Neural cell (in vitro differentiated cells): ENCODE measurements at regions not wholly inside any gene's neighbourhood (a gene's known extent, or its start where the extent isn't known, plus 50 kb on each side); places are given as distances from the start of the nearest gene placed in this dataset.

Experiments used
- EP300 ChIP-seq: fragments of 450-650 bp; conservative IDR thresholded peaks from 2 replicates; pipeline ENCODE4 v1.6.1; 2014; ENCODE audit warnings: antibody characterized with exemption, mild to moderate bottlenecking, moderate library complexity; ENCODE audit not compliant: poor library complexity, severe bottlenecking
- EZH2 ChIP-seq: fragments of 200-600, 300-800 bp; shearing (Covaris generic), sonication (generic); IDR thresholded peaks from 2 replicates; pipeline ENCODE4 v1.6.1; 2014; ENCODE audit warnings: antibody characterized with exemption, low read length, borderline replicate concordance, mild to moderate bottlenecking; ENCODE audit not compliant: insufficient read depth, poor library complexity, severe bottlenecking
- POLR2AphosphoS5 ChIP-seq: IDR thresholded peaks from 2 replicates; pipeline ENCODE4 v1.6.1; 2012
- RAD21 ChIP-seq: fragments of 450-650 bp; conservative IDR thresholded peaks from 2 replicates; pipeline ENCODE4 v1.6.1; 2014; ENCODE audit warnings: antibody characterized with exemption, mild to moderate bottlenecking, moderate library complexity
- TF ChIP-seq, protein P1 (sequence below): fragments of 450-650 bp; IDR thresholded peaks from 2 replicates; pipeline ENCODE4 v1.5.1; 2014; ENCODE audit warnings: antibody characterized with exemption, mild to moderate bottlenecking, moderate library complexity; ENCODE audit not compliant: poor library complexity, severe bottlenecking

GRCh38 chr3:36212251-36212650 is 168.1 kb upstream of the STAC start:
- TF ChIP-seq RAD21 (no peak), POLR2AphosphoS5 (no peak), EZH2 (no peak), EP300 (no peak)
- TF ChIP-seq, protein P1, sequence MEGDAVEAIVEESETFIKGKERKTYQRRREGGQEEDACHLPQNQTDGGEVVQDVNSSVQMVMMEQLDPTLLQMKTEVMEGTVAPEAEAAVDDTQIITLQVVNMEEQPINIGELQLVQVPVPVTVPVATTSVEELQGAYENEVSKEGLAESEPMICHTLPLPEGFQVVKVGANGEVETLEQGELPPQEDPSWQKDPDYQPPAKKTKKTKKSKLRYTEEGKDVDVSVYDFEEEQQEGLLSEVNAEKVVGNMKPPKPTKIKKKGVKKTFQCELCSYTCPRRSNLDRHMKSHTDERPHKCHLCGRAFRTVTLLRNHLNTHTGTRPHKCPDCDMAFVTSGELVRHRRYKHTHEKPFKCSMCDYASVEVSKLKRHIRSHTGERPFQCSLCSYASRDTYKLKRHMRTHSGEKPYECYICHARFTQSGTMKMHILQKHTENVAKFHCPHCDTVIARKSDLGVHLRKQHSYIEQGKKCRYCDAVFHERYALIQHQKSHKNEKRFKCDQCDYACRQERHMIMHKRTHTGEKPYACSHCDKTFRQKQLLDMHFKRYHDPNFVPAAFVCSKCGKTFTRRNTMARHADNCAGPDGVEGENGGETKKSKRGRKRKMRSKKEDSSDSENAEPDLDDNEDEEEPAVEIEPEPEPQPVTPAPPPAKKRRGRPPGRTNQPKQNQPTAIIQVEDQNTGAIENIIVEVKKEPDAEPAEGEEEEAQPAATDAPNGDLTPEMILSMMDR = no peak
